GM19467 (cell line): ENCODE measurements at regions not wholly inside any gene's neighbourhood (a gene's known extent, or its start where the extent isn't known, plus 50 kb on each side); places are given as distances from the start of the nearest gene placed in this dataset.

Experiments used
- ATAC-seq: cut with Tn5 transposase; IDR thresholded peaks from one replicate; pipeline ENCODE4 v1.9.1; 2021; ENCODE audit warnings: mild to moderate bottlenecking, moderate library complexity; ENCODE audit not compliant: unreplicated experiment

- no peak for ATAC-seq
Measured at GRCh38 chr2:144703852-144704708, 184.2 kb upstream of the ZEB2 start.

GRCh38 chr2:144702051-144702450 lies 182.1 kb upstream of the ZEB2 start:
- ATAC-seq: no peak

GRCh38 chr2:144701259-144701658 lies 181.3 kb upstream of the ZEB2 start:
- ATAC-seq: no peak

- no peak for ATAC-seq
Measured at GRCh38 chr2:144698156-144698555, 178.2 kb upstream of the ZEB2 start.

GRCh38 chr2:144695657-144696056 lies 175.7 kb upstream of the ZEB2 start:
- ATAC-seq: no peak

GRCh38 chr2:144694456-144694855 lies 174.5 kb upstream of the ZEB2 start:
- no peak for ATAC-seq

GRCh38 chr2:144693179-144693578 lies 173.3 kb upstream of the ZEB2 start:
- ATAC-seq: no peak

GRCh38 chr2:144692661-144693060 lies 172.7 kb upstream of the ZEB2 start:
- ATAC-seq: no peak

GRCh38 chr2:144690771-144691170 lies 170.9 kb upstream of the ZEB2 start:
- no peak for ATAC-seq

GRCh38 chr2:144686518-144687215 lies 166.7 kb upstream of the ZEB2 start:
- no peak for ATAC-seq

GRCh38 chr2:144683966-144684365 lies 164.0 kb upstream of the ZEB2 start:
- no peak for ATAC-seq

GRCh38 chr2:144683107-144683753 lies 163.3 kb upstream of the ZEB2 start:
- no peak for ATAC-seq

- ATAC-seq: no peak
Measured at GRCh38 chr2:144682248-144682647, 162.3 kb upstream of the ZEB2 start.

GRCh38 chr2:144681389-144681788 lies 161.5 kb upstream of the ZEB2 start:
- ATAC-seq: no peak

- ATAC-seq: no peak
Measured at GRCh38 chr2:144679942-144680341, 160.0 kb upstream of the ZEB2 start.

- no peak for ATAC-seq
Measured at GRCh38 chr2:144678736-144679135, 158.8 kb upstream of the ZEB2 start.

GRCh38 chr2:144675731-144676130 lies 155.8 kb upstream of the ZEB2 start:
- no peak for ATAC-seq

GRCh38 chr2:144675331-144675730 lies 155.4 kb upstream of the ZEB2 start:
- ATAC-seq: no peak

GRCh38 chr2:144674071-144674470 lies 154.2 kb upstream of the ZEB2 start:
- ATAC-seq: no peak

- ATAC-seq: no peak
Measured at GRCh38 chr2:144673456-144673855, 153.5 kb upstream of the ZEB2 start.

- no peak for ATAC-seq
Measured at GRCh38 chr2:144671695-144672455, 152.0 kb upstream of the ZEB2 start.
